HFFc6 (cell line): ENCODE measurements at regions not wholly inside any gene's neighbourhood (a gene's known extent, or its start where the extent isn't known, plus 50 kb on each side); places are given as distances from the start of the nearest gene placed in this dataset.

Experiments used
- DNase-seq: peaks from one replicate; pipeline ENCODE4 v3.0.0-alpha.2; 2018
- H3K27ac Mint-ChIP-seq: 2 replicates; pipeline ENCODE4 v1.8.0; 2020; ENCODE audit warnings: mild to moderate bottlenecking, mixed read lengths
- H3K27me3 Mint-ChIP-seq: 2 replicates; pipeline ENCODE4 v1.8.0; 2021; ENCODE audit warnings: mild to moderate bottlenecking, moderate library complexity, mixed read lengths; ENCODE audit not compliant: insufficient read depth
- H3K36me3 Mint-ChIP-seq: 2 replicates; pipeline ENCODE4 v1.8.0; 2021; ENCODE audit warnings: low read depth, mixed read lengths
- H3K4me1 Mint-ChIP-seq: 2 replicates; pipeline ENCODE4 v1.8.0; 2020; ENCODE audit warnings: low read depth, mixed read lengths
- H3K4me3 Mint-ChIP-seq: 2 replicates; pipeline ENCODE4 v1.8.0; 2020; ENCODE audit warnings: mild to moderate bottlenecking, moderate library complexity, mixed read lengths
- H3K9me3 Mint-ChIP-seq: 2 replicates; pipeline ENCODE4 v1.8.0; 2020; ENCODE audit warnings: mild to moderate bottlenecking, mixed read lengths
- CTCF ChIP-seq: fragments of 200-600 bp; sonication (generic); IDR thresholded peaks from 2 replicates; pipeline ENCODE4 v1.5.0; 2021; ENCODE audit warnings: antibody characterized with exemption, mild to moderate bottlenecking

GRCh38 chr6:137362878-137363804 is 131.1 kb downstream of the OLIG3 start:
- Mint-ChIP-seq H3K4me3 (no peak overlapping the region), H3K27ac (no peak overlapping the region), H3K9me3 (peaks cover 4% of the 10 kb centered on the region), H3K27me3 (peaks cover 3% of the 10 kb centered on the region), H3K4me1 (no peaks in the 10 kb centered on the region), H3K36me3 (no peaks in the 10 kb centered on the region)
- no peak for DNase-seq
- no peak for TF ChIP-seq CTCF

GRCh38 chr6:137361701-137362100 is 132.5 kb downstream of the OLIG3 start:
- Mint-ChIP-seq H3K9me3 (peaks cover 4% of the 10 kb centered on the region; the same call in 1 of the 2 replicates), H3K27ac (no peak overlapping the region), H3K36me3 (no peaks in the 10 kb centered on the region), H3K27me3 (peaks cover 6% of the 10 kb centered on the region), H3K4me3 (no peak overlapping the region), H3K4me1 (no peaks in the 10 kb centered on the region)
- no peak for DNase-seq
- TF ChIP-seq CTCF, result no peak

DNA sequence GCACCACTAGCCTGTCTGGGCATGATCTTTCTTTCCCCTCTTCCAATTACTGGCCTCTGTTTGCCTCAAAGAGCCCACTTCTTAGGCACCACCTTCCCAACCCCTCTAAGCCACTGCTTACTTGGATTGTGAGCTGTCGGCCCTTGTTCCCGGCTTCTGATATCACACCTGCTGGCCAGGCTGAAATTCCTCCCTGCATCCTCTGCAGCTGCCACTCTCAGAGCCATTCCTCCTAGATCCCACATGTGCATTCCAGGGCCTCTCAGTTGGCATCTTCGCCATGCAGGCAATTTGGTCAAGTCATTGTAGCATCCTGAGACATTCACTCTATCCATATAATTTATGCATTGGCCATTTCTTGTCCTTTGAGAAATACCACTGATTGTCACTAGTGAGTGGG is 135.9 kb downstream of the OLIG3 start:
- no peak for DNase-seq
- Mint-ChIP-seq H3K36me3 (no peaks in the 10 kb centered on the region), H3K27me3 (peaks cover 9% of the 10 kb centered on the region), H3K4me3 (no peak overlapping the region), H3K27ac (no peak overlapping the region), H3K4me1 (no peaks in the 10 kb centered on the region), H3K9me3 (peaks cover 4% of the 10 kb centered on the region; the same call in 1 of the 2 replicates)
- no peak for TF ChIP-seq CTCF

- H3K4me1 Mint-ChIP-seq, result no peaks in the 10 kb centered on the region
- H3K27ac Mint-ChIP-seq, result no peak overlapping the region
- no peak overlapping the region for H3K4me3 Mint-ChIP-seq
- peaks cover 4% of the 10 kb centered on the region; the same call in 1 of the 2 replicates for H3K9me3 Mint-ChIP-seq
- TF ChIP-seq CTCF, result no peak
- peaks cover 9% of the 10 kb centered on the region for H3K27me3 Mint-ChIP-seq
- H3K36me3 Mint-ChIP-seq, result no peaks in the 10 kb centered on the region
- DNase-seq, result no peak
Measured at GRCh38 chr6:137357948-137358266, 136.3 kb downstream of the OLIG3 start.

- no peak overlapping the region for H3K4me3 Mint-ChIP-seq
- H3K27ac Mint-ChIP-seq, result no peak overlapping the region
- peaks cover 1% of the 10 kb centered on the region; the same call in 1 of the 2 replicates for H3K9me3 Mint-ChIP-seq
- H3K4me1 Mint-ChIP-seq, result no peaks in the 10 kb centered on the region
- H3K36me3 Mint-ChIP-seq, result no peaks in the 10 kb centered on the region
- TF ChIP-seq CTCF, result no peak
- peaks cover 8% of the 10 kb centered on the region for H3K27me3 Mint-ChIP-seq
- DNase-seq, result no peak
Measured at GRCh38 chr6:137357263-137357947, 136.8 kb downstream of the OLIG3 start.
